Loucy (cell line): ENCODE measurements at regions not wholly inside any gene's neighbourhood (a gene's known extent, or its start where the extent isn't known, plus 50 kb on each side); places are given as distances from the start of the nearest gene placed in this dataset.

ENCODE experiments used
- H2AFZ ChIP-seq: fragments of 200-600 bp; sonication (generic); 2 replicates; pipeline ENCODE4 v1.6.0; 2016; ENCODE audit warnings: antibody characterized with exemption, mild to moderate bottlenecking, low read length, moderate library complexity
- H3F3A ChIP-seq: fragments of 200-600 bp; 2 replicates; pipeline ENCODE4 v1.6.0; 2016; ENCODE audit warnings: antibody characterized with exemption, low read depth, mild to moderate bottlenecking
- H3K27me3 ChIP-seq: fragments of 200-600 bp; sonication (generic); 2 replicates; pipeline ENCODE4 v1.6.1; 2014; ENCODE audit warnings: low read length, mild to moderate bottlenecking; ENCODE audit not compliant: insufficient read depth, poor library complexity, severe bottlenecking
- H3K36me3 ChIP-seq: fragments of 200-600 bp; sonication (generic); 2 replicates; pipeline ENCODE4 v1.6.1; 2016; ENCODE audit warnings: low read length; ENCODE audit not compliant: insufficient read depth
- H3K4me1 ChIP-seq: fragments of 200-600 bp; sonication (generic); 2 replicates; pipeline ENCODE4 v1.5.1; 2014; ENCODE audit warnings: low read length, mild to moderate bottlenecking; ENCODE audit not compliant: insufficient read depth, poor library complexity, severe bottlenecking
- H3K4me2 ChIP-seq: fragments of 200-600 bp; sonication (generic); 2 replicates; pipeline ENCODE4 v1.6.0; 2014; ENCODE audit warnings: antibody characterized with exemption, low read length, low read depth, mild to moderate bottlenecking; ENCODE audit not compliant: poor library complexity, severe bottlenecking
- H3K4me3 ChIP-seq: fragments of 200-600 bp; sonication (generic); 2 replicates; pipeline ENCODE4 v1.5.1; 2014; ENCODE audit warnings: low read length, mild to moderate bottlenecking, mixed read lengths; ENCODE audit not compliant: poor library complexity, severe bottlenecking
- H3K79me2 ChIP-seq: fragments of 200-600 bp; sonication (generic); 2 replicates; pipeline ENCODE4 v1.6.1; 2014; ENCODE audit warnings: low read length; ENCODE audit not compliant: insufficient read depth
- H3K9ac ChIP-seq: fragments of 200-600 bp; sonication (generic); 2 replicates; pipeline ENCODE4 v1.6.0; 2014; ENCODE audit warnings: mild to moderate bottlenecking, low read depth, low read length, moderate library complexity; ENCODE audit not compliant: poor library complexity, severe bottlenecking
- H3K9me2 ChIP-seq: fragments of 200-600 bp; sonication (generic); replicated peaks from 2 replicates; pipeline ENCODE4 v1.6.1; 2016; ENCODE audit warnings: low read depth, low read length, mixed read lengths
- H3K9me3 ChIP-seq: fragments of 200-600 bp; sonication (generic); 2 replicates; pipeline ENCODE4 v1.6.1; 2014; ENCODE audit warnings: mild to moderate bottlenecking, antibody characterized with exemption, low read length, low read depth; ENCODE audit not compliant: insufficient read depth
- H4K20me1 ChIP-seq: fragments of 200-600 bp; sonication (generic); 2 replicates; pipeline ENCODE4 v1.6.0; 2014; ENCODE audit warnings: antibody characterized with exemption, low read length, mild to moderate bottlenecking; ENCODE audit not compliant: insufficient read depth, poor library complexity, severe bottlenecking
- EZH2phosphoT487 ChIP-seq: fragments of 200-600 bp; IDR thresholded peaks from 2 replicates; pipeline ENCODE4 v1.6.1; 2018; ENCODE audit warnings: antibody characterized with exemption, mild to moderate bottlenecking, moderate library complexity, borderline replicate concordance
- TF ChIP-seq, protein P1 (sequence below): fragments of 200-600 bp; sonication (generic); conservative IDR thresholded peaks from 2 replicates; pipeline ENCODE4 v1.5.1; 2014; ENCODE audit warnings: mild to moderate bottlenecking, antibody characterized with exemption, low read length

DNA sequence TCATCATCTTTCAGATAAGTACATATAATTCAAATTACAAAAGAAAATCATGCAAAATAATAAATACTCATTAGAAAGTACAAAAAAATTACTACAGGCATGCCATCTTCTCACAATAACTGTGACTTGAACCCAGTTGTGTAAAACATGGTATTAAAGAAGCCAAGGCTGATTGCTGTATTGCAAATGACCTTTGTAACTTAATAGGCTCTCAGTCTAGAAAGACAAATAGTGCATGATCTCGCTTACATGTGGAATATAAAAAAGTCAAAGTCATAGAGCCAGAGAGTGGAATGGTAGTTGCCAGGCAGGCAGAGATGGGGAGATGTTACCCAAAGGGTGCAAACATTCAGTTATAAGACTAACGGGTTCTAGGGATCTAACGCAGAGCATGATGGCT lies 626.1 kb downstream of the COL12A1 start:
- TF ChIP-seq, protein P1, sequence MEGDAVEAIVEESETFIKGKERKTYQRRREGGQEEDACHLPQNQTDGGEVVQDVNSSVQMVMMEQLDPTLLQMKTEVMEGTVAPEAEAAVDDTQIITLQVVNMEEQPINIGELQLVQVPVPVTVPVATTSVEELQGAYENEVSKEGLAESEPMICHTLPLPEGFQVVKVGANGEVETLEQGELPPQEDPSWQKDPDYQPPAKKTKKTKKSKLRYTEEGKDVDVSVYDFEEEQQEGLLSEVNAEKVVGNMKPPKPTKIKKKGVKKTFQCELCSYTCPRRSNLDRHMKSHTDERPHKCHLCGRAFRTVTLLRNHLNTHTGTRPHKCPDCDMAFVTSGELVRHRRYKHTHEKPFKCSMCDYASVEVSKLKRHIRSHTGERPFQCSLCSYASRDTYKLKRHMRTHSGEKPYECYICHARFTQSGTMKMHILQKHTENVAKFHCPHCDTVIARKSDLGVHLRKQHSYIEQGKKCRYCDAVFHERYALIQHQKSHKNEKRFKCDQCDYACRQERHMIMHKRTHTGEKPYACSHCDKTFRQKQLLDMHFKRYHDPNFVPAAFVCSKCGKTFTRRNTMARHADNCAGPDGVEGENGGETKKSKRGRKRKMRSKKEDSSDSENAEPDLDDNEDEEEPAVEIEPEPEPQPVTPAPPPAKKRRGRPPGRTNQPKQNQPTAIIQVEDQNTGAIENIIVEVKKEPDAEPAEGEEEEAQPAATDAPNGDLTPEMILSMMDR = no peak
- TF ChIP-seq EZH2phosphoT487 = no peak
- H3K79me2 ChIP-seq = no peaks in the 10 kb centered on the region
- H3K4me2 ChIP-seq = no peak overlapping the region
- no peaks in the 10 kb centered on the region for H3K27me3 ChIP-seq
- no peak overlapping the region for H3K9ac ChIP-seq
- H3K36me3 ChIP-seq = no peaks in the 10 kb centered on the region
- H3K9me2 ChIP-seq = no peaks in the 10 kb centered on the region
- no peak overlapping the region for H3K4me3 ChIP-seq
- H3F3A ChIP-seq = no peaks in the 10 kb centered on the region
- no peaks in the 10 kb centered on the region for H3K4me1 ChIP-seq
- H4K20me1 ChIP-seq = no peaks in the 10 kb centered on the region
- H3K9me3 ChIP-seq = no peaks in the 10 kb centered on the region
- no peak overlapping the region for H2AFZ ChIP-seq

DNA sequence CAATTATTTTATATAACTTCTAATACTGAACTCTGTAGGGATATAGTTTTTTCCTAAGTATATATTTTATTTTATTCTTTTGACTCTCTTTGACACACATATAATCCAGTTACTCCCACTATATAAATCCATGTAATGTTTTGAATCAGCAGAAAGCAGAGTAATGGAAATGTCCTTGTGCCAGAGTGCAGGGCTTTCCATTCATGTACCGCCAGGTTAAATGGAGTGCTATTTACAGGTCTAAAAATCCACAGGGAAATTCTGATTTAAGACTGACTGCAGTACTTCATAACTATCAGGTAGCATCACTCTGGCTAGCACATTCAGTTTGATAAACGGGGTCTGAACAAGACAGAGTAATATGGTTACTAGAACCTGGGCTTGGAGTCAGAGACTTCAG lies 626.8 kb downstream of the COL12A1 start:
- H3F3A ChIP-seq = no peaks in the 10 kb centered on the region
- no peaks in the 10 kb centered on the region for H3K9me2 ChIP-seq
- no peaks in the 10 kb centered on the region for H3K9me3 ChIP-seq
- no peak for TF ChIP-seq EZH2phosphoT487
- TF ChIP-seq, protein P1 = no peak
- no peaks in the 10 kb centered on the region for H4K20me1 ChIP-seq
- H3K27me3 ChIP-seq = no peaks in the 10 kb centered on the region
- H3K9ac ChIP-seq = no peak overlapping the region
- no peaks in the 10 kb centered on the region for H3K79me2 ChIP-seq
- no peak overlapping the region for H2AFZ ChIP-seq
- H3K4me1 ChIP-seq = no peaks in the 10 kb centered on the region
- no peak overlapping the region for H3K4me3 ChIP-seq
- no peaks in the 10 kb centered on the region for H3K36me3 ChIP-seq
- no peak overlapping the region for H3K4me2 ChIP-seq

DNA sequence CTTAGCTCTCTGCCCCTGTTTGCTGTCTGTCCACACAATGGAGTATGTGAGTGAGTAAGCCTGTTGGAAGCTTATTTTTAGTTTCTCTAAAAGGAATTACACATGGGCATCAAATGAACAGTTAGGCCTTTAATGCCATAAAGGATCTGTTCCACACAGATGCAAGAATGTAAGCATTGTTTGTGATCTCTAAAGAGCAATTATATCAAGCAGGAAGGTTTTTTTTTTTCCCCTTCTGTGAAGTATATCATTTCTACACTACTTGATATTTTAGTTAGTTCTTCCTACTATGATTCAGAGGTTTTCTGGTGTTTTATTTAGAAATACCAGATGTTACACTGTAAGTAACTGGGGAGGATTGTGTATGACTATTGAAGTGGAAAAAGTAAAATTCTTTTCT lies 627.5 kb downstream of the COL12A1 start:
- Histone ChIP-seq H3K4me1 (no peaks in the 10 kb centered on the region), H3K4me2 (no peak overlapping the region), H2AFZ (no peak overlapping the region), H3K9ac (no peak overlapping the region), H3K9me3 (no peaks in the 10 kb centered on the region), H3K9me2 (no peaks in the 10 kb centered on the region), H3K79me2 (no peaks in the 10 kb centered on the region), H4K20me1 (no peaks in the 10 kb centered on the region), H3K27me3 (no peaks in the 10 kb centered on the region), H3K4me3 (no peak overlapping the region), H3K36me3 (no peaks in the 10 kb centered on the region), H3F3A (no peaks in the 10 kb centered on the region)
- TF ChIP-seq, protein P1 = no peak
- no peak for TF ChIP-seq EZH2phosphoT487
